VCaP (cell line): ENCODE measurements at regions not wholly inside any gene's neighbourhood (a gene's known extent, or its start where the extent isn't known, plus 50 kb on each side); places are given as distances from the start of the nearest gene placed in this dataset.

ENCODE experiments used
- H3K27ac ChIP-seq: fragments of 450-650 bp; 2 replicates; pipeline ENCODE4 v1.5.1; 2017
- TF ChIP-seq, protein P1 (sequence below): fragments of 450-650 bp; conservative IDR thresholded peaks from 2 replicates; pipeline ENCODE4 v1.5.1; 2017; ENCODE audit warnings: mild to moderate bottlenecking, moderate library complexity

- H3K27ac ChIP-seq, result no peak overlapping the region
- TF ChIP-seq, protein P1, sequence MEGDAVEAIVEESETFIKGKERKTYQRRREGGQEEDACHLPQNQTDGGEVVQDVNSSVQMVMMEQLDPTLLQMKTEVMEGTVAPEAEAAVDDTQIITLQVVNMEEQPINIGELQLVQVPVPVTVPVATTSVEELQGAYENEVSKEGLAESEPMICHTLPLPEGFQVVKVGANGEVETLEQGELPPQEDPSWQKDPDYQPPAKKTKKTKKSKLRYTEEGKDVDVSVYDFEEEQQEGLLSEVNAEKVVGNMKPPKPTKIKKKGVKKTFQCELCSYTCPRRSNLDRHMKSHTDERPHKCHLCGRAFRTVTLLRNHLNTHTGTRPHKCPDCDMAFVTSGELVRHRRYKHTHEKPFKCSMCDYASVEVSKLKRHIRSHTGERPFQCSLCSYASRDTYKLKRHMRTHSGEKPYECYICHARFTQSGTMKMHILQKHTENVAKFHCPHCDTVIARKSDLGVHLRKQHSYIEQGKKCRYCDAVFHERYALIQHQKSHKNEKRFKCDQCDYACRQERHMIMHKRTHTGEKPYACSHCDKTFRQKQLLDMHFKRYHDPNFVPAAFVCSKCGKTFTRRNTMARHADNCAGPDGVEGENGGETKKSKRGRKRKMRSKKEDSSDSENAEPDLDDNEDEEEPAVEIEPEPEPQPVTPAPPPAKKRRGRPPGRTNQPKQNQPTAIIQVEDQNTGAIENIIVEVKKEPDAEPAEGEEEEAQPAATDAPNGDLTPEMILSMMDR, result no peak
Measured at GRCh38 chr2:186913870-186914269, 64.9 kb upstream of the ZSWIM2 start.

DNA sequence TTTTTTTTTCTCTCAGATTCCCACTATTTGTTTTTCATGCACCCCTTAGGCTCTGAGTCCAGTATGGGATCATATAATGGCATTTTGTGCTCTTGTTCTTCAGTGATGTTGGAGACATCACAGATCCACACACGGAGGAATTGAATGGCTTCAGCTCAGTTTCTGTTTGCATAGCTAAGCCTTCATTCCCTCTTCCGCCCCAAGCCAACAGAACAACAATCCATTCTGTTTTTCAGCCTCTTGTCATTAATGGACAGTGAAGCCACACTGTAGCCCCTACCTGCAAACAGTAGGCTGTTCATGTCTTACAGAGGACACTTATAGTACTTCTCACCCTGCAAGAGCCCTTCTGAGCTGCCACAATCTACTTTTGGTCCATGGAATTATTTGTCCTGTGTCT is 64.0 kb upstream of the ZSWIM2 start:
- no peak overlapping the region for H3K27ac ChIP-seq
- TF ChIP-seq, protein P1, result no peak

- no peak overlapping the region for H3K27ac ChIP-seq
- TF ChIP-seq, protein P1, result no peak
Measured at GRCh38 chr2:186911551-186912085, 62.6 kb upstream of the ZSWIM2 start.

DNA sequence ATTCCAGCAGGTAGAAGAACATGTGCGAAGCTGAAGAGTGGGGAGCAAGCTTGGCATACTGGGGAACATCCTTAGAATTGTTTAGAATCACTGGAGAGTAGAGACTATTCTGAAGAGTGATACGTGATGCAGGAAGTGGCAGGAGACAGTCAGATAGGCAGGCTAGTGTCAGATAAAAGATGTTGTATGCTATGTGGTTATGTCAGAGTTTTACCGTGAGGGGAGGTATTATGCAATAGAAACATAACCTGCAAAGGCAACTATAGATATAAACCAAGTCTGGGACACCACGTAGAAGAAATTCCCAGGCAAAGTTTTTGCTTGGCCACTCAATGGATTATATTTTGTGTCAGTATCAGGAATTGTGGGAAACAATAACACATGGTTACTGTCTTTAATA is 62.0 kb upstream of the ZSWIM2 start:
- TF ChIP-seq, protein P1, result no peak
- H3K27ac ChIP-seq, result no peak overlapping the region

DNA sequence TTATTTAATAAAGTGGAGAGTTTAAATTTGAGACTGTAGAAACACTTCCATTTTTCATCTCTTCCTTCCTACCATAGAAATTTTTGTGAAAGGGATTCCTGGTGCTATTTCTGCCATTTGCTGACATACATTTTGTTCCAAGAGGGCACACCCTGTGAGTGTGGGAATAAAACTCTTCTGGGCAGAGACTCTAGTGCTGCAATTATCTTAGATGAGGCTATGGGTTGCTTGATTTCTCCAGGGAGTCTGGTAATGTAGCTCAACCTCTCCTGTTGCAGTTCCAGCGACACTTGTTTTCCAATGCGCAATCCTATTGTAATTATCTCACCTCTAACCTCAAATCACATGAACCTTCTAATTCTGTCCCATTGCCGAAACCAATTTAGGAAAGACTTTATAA is 60.1 kb upstream of the ZSWIM2 start:
- no peak overlapping the region for H3K27ac ChIP-seq
- TF ChIP-seq, protein P1, result no peak

GRCh38 chr2:186907897-186908296 is 58.9 kb upstream of the ZSWIM2 start:
- TF ChIP-seq, protein P1, result no peak
- no peak overlapping the region for H3K27ac ChIP-seq

GRCh38 chr2:186903216-186903615 is 54.2 kb upstream of the ZSWIM2 start:
- no peak overlapping the region for H3K27ac ChIP-seq
- TF ChIP-seq, protein P1, result peak; percentile 76
